B cell (primary cell): ENCODE measurements at regions not wholly inside any gene's neighbourhood (a gene's known extent, or its start where the extent isn't known, plus 50 kb on each side); places are given as distances from the start of the nearest gene placed in this dataset.

Experiments
- EZH2 ChIP-seq: IDR thresholded peaks from 2 replicates; pipeline ENCODE4 v1.6.1; 2012; ENCODE audit warnings: borderline replicate concordance, low read depth, mild to moderate bottlenecking, moderate library complexity, low read length; ENCODE audit not compliant: insufficient read depth, poor library complexity, severe bottlenecking
- TF ChIP-seq, protein P1 (sequence below): fragments of 200-600 bp; IDR thresholded peaks from one replicate; pipeline ENCODE4 v1.8.0; 2022; ENCODE audit warnings: antibody characterized with exemption, mild to moderate bottlenecking

DNA sequence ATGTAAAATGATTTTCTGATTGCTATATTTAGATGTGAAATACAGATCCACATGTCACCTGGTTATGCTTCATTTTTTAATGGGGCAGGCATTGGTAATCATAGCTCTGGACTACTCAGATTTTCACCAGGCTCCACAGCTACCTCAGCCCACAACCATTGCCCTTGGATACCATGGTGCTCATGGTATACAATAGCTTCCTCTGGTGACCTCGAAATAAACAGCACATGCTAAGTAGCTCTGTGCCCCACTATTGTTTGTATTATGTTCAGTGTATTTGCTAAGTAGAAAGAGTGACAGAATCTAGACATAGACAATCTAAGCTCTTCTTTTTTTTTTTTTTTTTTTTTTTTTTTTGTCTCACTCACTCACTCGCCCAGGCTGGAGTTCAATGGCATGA, 274.4 kb upstream of the USP15 start:
- TF ChIP-seq, protein P1, sequence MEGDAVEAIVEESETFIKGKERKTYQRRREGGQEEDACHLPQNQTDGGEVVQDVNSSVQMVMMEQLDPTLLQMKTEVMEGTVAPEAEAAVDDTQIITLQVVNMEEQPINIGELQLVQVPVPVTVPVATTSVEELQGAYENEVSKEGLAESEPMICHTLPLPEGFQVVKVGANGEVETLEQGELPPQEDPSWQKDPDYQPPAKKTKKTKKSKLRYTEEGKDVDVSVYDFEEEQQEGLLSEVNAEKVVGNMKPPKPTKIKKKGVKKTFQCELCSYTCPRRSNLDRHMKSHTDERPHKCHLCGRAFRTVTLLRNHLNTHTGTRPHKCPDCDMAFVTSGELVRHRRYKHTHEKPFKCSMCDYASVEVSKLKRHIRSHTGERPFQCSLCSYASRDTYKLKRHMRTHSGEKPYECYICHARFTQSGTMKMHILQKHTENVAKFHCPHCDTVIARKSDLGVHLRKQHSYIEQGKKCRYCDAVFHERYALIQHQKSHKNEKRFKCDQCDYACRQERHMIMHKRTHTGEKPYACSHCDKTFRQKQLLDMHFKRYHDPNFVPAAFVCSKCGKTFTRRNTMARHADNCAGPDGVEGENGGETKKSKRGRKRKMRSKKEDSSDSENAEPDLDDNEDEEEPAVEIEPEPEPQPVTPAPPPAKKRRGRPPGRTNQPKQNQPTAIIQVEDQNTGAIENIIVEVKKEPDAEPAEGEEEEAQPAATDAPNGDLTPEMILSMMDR = no peak
- TF ChIP-seq EZH2 = no peak
